ENCODE measurements at regions not wholly inside any gene's neighbourhood (a gene's known extent, or its start where the extent isn't known, plus 50 kb on each side); places are given as distances from the start of the nearest gene placed in this dataset.

DNA sequence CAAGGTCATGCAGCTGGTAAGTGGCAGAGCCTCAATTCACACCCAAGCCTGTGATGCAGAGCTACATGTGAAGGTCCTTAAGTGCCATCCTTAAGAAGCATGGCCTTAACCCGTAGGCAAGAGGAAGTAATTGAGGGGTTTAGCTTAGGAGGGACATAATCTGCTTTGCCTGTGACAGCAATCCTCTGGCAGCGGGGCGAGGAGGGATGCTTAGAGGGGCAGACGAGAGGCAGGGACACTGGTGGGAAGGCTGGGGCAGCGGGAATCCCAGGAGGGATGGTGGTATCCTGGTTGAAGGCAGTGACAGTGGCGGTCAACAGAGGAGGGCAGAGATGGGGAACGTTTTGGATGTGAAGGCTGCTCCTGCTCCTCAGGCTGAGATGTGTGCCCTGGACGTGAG, 88.1 kb downstream of the EFNB1 start:
- Histone ChIP-seq H4K8ac (ENCODE audit: low read depth in 2 of 2, low read length in 2 of 2) (no peak overlapping the region), H4K91ac (ENCODE audit: insufficient read depth, low read depth, low read length) (no peak overlapping the region), H2BK15ac (ENCODE audit: low read depth, low read length) (no peak overlapping the region), H2BK120ac (ENCODE audit: low read depth, low read length) (no peak overlapping the region), H2BK5ac (ENCODE audit: low read depth, low read length, poor library complexity, severe bottlenecking) (no peak overlapping the region), H3K18ac (ENCODE audit: low read depth, low read length) (no peak overlapping the region), H3K9ac (ENCODE audit: low read depth, low read length) (no peak overlapping the region), H3K36me3 (ENCODE audit: control insufficient read depth, insufficient read depth, low read length) (no peaks in the 10 kb centered on the region), H3K56ac (ENCODE audit: extremely low read depth, insufficient read depth, low read length) (no peak overlapping the region), H4K20me1 (ENCODE audit: insufficient read depth, low read length) (no peaks in the 10 kb centered on the region), H4K5ac (ENCODE audit: low read depth, low read length) (no peak overlapping the region), H3K4me3 (ENCODE audit: insufficient read depth, low read depth, low read length) (no peak overlapping the region), H3K4me1 (ENCODE audit: control insufficient read depth, insufficient read depth, low read length) (peaks cover 2% of the 10 kb centered on the region; the same call in 1 of the 2 replicates), H3K4me2 (ENCODE audit: low read depth, low read length) (no peak overlapping the region), H3K79me1 (ENCODE audit: low read depth in 1 of 2, low read length in 2 of 2) (no peaks in the 10 kb centered on the region), H2AK9ac (replicated peaks; ENCODE audit: low read depth, low read length, poor library complexity) (no peak overlapping the region), H3K14ac (replicated peaks; ENCODE audit: low read depth, low read length) (no peak overlapping the region), H3K9me3 (ENCODE audit: control insufficient read depth, insufficient read depth, low read length) (no peaks in the 10 kb centered on the region), H3K4ac (ENCODE audit: low read depth, low read length) (no peak overlapping the region), H2AFZ (replicated peaks; ENCODE audit: low read length, poor library complexity) (no peak overlapping the region), H3K23ac (ENCODE audit: low read depth, low read length) (no peak overlapping the region), H3K9me1 (ENCODE audit: insufficient read depth, low read length) (no peaks in the 10 kb centered on the region), H2AK5ac (ENCODE audit: low read depth, low read length) (no peak overlapping the region), H3K27me3 (ENCODE audit: control insufficient read depth, insufficient read depth, low read length) (peaks cover 17% of the 10 kb centered on the region), H2BK20ac (ENCODE audit: low read depth, low read length) (no peak overlapping the region), H3K27ac (ENCODE audit: insufficient read depth, low read length) (no peak overlapping the region)
- TF ChIP-seq CHD1 (IDR thresholded peaks at IDR 0.05; ENCODE audit: low read depth, low read length) (no peak), RCOR1 (IDR thresholded peaks at IDR 0.05; ENCODE audit: insufficient replicate concordance, low read length) (no peak), RFX5 (IDR thresholded peaks at IDR 0.05; ENCODE audit: low read depth, low read length) (no peak), MAZ (IDR thresholded peaks at IDR 0.05; ENCODE audit: borderline replicate concordance, low read depth, low read length) (no peak), NFE2L2 (IDR thresholded peaks at IDR 0.05; ENCODE audit: low read depth, low read length) (no peak), MXI1 (IDR thresholded peaks at IDR 0.05; ENCODE audit: borderline replicate concordance, low read depth, low read length) (no peak), CEBPB (IDR thresholded peaks at IDR 0.05; ENCODE audit: low read depth, low read length) (no peak), SMC3 (IDR thresholded peaks at IDR 0.05; ENCODE audit: low read depth, low read length) (no peak), FOS (IDR thresholded peaks at IDR 0.05; ENCODE audit: low read depth, low read length) (no peak), MAFK (IDR thresholded peaks at IDR 0.05; ENCODE audit: low read depth, low read length) (no peak), BHLHE40 (IDR thresholded peaks at IDR 0.05; ENCODE audit: low read depth, low read length) (no peak), POLR2A (IDR thresholded peaks at IDR 0.05; ENCODE audit: low read depth, low read length) (no peak), RAD21 (IDR thresholded peaks at IDR 0.05; ENCODE audit: low read length) (no peak)
- TF ChIP-seq, protein P1, sequence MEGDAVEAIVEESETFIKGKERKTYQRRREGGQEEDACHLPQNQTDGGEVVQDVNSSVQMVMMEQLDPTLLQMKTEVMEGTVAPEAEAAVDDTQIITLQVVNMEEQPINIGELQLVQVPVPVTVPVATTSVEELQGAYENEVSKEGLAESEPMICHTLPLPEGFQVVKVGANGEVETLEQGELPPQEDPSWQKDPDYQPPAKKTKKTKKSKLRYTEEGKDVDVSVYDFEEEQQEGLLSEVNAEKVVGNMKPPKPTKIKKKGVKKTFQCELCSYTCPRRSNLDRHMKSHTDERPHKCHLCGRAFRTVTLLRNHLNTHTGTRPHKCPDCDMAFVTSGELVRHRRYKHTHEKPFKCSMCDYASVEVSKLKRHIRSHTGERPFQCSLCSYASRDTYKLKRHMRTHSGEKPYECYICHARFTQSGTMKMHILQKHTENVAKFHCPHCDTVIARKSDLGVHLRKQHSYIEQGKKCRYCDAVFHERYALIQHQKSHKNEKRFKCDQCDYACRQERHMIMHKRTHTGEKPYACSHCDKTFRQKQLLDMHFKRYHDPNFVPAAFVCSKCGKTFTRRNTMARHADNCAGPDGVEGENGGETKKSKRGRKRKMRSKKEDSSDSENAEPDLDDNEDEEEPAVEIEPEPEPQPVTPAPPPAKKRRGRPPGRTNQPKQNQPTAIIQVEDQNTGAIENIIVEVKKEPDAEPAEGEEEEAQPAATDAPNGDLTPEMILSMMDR (conservative IDR thresholded peaks at IDR 0.05; ENCODE audit: low read depth, low read length): no peak
- TF ChIP-seq, protein P2, sequence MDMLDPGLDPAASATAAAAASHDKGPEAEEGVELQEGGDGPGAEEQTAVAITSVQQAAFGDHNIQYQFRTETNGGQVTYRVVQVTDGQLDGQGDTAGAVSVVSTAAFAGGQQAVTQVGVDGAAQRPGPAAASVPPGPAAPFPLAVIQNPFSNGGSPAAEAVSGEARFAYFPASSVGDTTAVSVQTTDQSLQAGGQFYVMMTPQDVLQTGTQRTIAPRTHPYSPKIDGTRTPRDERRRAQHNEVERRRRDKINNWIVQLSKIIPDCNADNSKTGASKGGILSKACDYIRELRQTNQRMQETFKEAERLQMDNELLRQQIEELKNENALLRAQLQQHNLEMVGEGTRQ (IDR thresholded peaks at IDR 0.05; ENCODE audit: low read depth, low read length): no peak
- TF ChIP-seq, protein P3, sequence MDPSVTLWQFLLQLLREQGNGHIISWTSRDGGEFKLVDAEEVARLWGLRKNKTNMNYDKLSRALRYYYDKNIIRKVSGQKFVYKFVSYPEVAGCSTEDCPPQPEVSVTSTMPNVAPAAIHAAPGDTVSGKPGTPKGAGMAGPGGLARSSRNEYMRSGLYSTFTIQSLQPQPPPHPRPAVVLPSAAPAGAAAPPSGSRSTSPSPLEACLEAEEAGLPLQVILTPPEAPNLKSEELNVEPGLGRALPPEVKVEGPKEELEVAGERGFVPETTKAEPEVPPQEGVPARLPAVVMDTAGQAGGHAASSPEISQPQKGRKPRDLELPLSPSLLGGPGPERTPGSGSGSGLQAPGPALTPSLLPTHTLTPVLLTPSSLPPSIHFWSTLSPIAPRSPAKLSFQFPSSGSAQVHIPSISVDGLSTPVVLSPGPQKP (IDR thresholded peaks at IDR 0.05; ENCODE audit: borderline replicate concordance, low read depth, low read length): no peak
- no peak for ATAC-seq (ENCODE audit: low read depth)
- ChIA-PET CTCF (no interaction called here), POLR2A (ENCODE audit: unreplicated experiment) (no interaction called here)
- in situ Hi-C loops (cut with MboI; ENCODE audit: low sequenced_read_pairs): no loop called here
- intact Hi-C loops (cut with micrococcal nuclease): no loop called here
- WGBS, 2 experiments (ENCODE audit: extremely low coverage in 2 of 2, insufficient read length in 1 of 2): 53% methylated on average over 4 of the region's 8 CpGs; no CpG with 5 or more reads in 1 of the 2 experiments
- dilution Hi-C loops (cut with HindIII; ENCODE audit: low sequenced_read_pairs, unreplicated experiment): no loop called here
- BruUV-seq (replicated peaks): no TSS peak
- DNase-seq: no peak

All from IMR-90 (cell line).